ENCODE measurements at regions not wholly inside any gene's neighbourhood (a gene's known extent, or its start where the extent isn't known, plus 50 kb on each side); places are given as distances from the start of the nearest gene placed in this dataset.

DNA sequence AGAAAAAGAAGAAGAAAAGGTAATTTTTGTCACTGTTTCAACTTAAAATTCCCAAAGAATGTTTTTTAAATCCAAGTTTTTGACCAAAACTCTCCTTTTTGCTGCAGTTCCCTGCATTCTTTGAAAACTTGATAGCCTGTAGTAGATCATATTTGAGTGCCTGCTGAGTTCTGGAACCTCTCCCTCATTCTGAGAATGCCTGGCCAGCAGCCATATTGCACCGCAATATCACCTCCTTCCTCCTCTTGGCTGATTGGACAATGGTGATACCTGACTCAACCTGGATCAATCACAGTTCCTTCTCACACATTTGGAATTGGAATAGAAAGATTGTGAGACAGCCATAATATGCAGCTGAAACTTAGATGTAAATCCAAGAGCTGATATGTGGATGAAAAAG is 97.6 kb upstream of the GAP43 start:
- DNase-seq (ENCODE audit: low spot score): no peak

DNA sequence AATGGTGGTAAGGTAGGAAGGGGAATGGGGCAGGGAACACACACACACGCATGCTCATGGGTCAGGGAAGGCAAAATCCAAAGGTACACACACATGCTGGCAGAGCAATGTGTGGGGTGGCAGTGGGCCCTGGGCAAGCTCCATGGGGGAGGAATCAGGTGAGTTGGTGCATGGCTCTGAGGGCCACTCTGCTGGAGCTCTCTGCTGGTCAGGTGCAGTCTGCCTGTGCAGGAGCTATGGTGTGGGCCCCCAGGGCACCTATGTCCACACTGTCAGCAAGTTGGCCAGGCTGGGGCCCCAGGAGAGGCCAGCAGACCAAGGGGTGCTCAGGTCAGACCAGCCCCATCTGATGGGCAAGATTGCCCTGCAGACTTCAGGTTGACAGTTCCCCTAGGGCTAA is 90.1 kb upstream of the GAP43 start:
- no peak for DNase-seq (ENCODE audit: low spot score)

DNA sequence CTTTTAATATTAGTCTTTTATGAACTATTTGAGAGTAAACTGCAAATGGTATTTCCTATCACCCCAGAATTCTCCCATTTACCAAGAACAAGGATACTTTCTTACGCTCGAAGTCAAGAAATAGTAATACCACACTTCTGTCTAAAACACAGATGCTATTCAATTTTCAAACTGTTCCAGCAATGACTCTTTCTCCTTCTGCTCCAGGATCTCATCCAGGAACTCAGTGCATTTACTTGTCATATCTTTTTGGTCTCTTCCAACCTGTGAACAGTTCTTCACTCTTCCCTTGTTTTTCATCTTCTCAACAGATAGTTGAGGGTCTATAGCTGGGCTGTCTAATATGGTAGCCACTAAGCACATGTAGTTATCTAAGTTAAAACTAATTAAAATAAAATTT is 87.1 kb upstream of the GAP43 start:
- DNase-seq (ENCODE audit: low spot score): no peak

DNA sequence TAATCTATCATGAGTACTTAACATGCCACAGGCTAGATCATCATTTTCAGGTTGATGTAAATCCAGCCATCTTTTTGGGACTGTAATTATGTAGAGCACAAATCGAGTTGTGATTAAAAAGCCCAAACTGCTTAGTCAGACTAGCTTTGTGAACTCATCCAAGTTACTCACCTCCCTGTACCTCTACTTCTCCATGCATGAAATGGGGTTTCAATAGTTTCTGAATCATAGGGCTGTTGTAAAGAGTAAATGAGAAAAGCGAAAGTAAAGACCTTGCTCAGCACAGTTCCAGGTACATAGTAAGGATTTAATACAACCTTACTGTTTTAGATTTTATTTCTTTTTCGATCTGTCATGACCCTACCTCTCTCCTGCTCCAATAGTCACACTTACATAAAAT is 85.6 kb upstream of the GAP43 start:
- DNase-seq (ENCODE audit: low spot score): no peak

DNA sequence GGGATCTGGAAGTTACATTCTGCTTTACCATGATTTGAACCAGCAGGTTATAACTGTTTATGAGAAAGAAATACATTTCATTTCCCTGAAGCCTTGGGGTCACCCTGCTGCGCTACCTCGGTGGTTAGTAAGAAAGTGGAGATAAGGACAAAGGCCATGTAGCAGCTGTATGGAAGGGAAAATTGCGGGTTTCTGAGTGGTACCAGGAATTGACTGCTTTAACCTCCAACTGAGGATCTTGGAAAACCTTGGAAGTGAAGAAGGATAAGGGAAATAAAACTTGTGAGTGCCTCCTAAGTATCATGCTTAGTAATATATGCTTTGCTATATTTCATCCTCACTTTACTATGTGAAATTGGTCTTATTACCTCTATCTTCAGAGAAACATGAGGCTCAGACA is 76.1 kb upstream of the GAP43 start:
- DNase-seq (ENCODE audit: low spot score): no peak

DNA sequence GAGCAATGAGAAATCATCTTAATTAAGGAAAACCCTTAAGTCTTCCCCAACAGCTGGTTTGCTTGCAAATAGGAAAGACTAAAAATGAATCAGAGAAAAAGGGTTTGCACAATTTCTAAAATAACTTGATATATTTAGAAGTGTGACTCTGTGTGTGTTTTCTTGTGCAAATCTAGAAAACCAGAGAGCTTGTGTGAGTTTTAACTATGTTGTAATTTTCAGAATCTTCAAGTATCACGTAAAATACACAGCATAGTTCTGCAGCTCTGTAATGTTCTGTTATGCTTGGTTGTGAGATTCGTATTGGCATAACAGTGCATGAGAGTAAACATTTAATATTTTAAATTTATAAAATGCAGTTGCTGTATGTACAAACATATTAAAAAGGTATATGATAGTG is 74.7 kb upstream of the GAP43 start:
- DNase-seq (ENCODE audit: low spot score): no peak

DNA sequence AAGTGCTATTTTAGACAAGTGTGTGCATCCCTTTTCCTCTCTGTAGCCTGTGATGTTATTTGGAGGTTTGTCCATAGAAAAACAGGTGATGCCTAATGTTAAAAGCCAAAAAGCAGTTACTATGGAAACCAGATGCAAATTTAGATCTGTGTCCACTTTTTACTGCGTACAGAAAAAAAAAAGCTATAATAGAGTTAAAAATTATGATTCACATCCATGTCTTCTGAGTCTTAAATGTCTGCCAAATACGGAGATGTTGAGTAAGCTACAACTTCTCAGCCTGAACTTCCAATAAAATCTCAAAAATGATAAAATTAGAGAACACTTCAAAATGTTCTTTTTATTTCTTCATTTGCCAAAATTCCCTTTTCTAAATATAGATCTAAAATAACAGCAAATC is 74.2 kb upstream of the GAP43 start:
- DNase-seq (ENCODE audit: low spot score): no peak

DNA sequence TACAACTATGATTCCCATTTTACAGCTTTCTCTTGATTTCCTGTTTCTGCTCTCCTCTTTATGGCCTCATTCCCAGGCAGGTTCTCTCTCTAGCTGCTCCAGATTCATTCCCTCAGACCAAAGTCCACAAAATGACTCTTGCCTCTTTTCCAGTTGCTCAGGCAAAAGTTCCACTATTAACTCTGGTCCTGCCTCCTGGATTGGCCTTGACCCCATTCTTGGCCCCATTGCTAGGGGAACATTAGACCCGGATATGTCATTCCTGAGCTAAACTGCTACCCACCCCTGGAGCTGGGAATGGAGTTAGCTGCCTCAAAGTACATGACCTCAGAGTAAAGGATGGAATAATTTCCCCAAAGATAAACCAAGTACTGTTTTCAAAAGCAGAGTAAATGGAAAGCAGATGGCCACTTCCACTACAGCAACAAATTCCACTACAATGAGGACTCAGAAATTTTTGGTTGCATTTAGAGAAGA is 73.0 kb upstream of the GAP43 start:
- DNase-seq (ENCODE audit: low spot score): no peak

DNA sequence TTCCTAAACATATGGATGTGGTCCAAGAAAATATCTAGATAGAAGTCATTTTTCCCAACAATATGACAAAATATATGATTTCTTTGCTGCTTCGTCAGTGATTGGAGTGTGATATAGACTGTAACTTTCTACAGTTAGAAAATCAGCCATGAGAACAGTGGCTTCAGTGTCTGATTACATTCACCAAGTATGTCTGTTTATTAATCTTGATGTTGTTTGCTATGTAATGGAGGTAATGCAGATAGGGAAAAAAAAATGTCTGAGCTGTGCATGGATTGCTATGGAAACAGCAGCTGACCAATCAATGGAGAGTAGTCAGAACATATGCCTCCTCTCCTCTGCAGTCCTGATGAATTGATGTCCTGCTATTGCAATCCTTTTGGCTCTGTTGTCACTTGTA is 72.3 kb upstream of the GAP43 start:
- DNase-seq (ENCODE audit: low spot score): no peak

DNA sequence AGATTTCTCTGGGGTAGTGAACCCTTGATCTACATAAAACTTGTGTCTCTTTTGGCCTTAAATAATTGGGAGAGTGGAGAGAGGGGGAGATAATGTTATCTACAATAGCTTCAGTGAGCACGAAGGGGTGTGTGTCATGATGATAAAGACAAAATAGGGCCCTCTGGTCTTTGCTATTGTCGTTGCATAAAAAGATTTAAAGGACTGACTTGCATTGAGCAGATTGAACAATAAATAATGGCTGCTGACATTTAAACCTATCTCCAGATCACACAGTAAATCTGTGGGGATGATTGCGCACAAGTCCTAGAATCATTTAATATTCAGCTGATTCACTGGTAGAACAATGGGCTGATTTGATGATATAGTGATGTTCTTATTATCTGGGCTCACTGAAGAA is 71.3 kb upstream of the GAP43 start:
- no peak for DNase-seq (ENCODE audit: low spot score)

DNA sequence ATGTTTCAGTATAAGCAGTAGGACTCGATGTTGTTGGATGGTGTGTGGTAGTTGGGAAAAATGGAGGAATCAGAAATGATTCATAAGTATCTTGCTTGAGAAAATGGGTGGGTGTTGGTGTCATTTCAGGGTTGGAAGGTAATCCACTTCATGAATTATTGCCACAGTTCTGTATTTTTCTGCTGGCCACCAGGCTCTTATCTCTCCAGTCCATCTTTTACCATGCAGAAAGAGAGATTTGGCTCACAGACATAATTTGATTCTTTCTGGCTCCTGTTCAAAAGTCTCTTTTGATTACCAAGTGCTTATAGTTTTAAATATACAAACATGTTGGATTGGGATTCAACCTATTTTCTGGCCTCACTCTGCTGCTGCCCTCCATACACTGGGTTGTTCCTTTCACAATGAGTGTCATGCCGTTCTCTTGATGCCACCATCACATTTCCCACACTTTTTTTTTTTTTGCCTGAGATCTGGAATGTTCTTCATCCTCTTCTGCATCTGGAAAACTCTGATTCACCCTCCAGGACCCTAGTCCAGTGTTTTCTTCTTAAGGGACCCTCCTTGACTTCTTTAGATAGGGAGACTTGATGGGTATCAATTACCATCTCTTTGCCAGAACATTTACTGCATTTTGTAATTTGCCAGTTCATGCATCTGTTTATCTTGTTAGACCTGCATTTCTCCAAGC is 69.4 kb upstream of the GAP43 start:
- no peak for DNase-seq (ENCODE audit: low spot score)

DNA sequence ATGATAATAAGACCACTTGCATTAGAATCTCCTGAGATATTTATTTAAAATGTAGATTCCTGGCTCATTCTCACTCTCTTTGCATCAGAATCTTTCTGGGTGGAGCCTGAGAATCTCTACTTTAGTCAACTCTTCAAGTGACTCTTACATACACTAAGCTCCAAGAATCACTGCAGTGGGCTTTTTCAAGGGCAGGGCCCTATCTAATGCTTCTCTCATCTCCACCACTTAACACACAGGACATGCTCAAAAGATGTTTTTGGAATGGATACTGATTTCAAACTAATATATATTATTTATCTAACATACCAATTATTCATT is 68.9 kb upstream of the GAP43 start:
- no peak for DNase-seq (ENCODE audit: low spot score)

DNA sequence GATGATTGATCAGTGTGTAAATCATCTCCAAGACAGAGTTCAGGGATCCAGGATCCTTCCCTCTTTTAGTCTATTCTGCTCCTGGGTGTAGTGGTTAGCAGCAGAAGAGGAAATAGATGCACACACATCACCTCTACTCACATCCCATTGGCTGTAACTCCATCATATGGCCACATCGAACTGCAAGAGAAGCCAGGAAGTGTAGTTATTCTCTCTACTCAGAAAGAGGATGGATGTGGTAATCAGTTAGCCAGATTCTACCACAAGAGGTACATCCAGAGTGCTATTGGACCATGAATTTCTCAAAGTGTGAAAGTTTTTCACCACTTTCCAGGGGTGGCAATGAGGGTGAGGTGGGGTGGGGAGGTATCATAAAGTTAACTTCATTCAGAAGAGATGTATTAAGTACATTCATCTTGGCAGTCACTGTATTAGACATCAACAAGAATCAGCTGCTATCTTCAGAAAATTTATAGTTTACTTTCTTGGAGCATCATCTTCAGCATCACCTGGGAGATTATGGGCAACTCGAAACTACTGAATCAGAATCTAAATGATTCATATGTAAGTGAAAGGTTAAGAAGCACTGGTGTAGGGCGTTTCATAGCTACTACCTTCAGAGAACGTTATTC is 60.6 kb upstream of the GAP43 start:
- DNase-seq (ENCODE audit: low spot score): no peak

DNA sequence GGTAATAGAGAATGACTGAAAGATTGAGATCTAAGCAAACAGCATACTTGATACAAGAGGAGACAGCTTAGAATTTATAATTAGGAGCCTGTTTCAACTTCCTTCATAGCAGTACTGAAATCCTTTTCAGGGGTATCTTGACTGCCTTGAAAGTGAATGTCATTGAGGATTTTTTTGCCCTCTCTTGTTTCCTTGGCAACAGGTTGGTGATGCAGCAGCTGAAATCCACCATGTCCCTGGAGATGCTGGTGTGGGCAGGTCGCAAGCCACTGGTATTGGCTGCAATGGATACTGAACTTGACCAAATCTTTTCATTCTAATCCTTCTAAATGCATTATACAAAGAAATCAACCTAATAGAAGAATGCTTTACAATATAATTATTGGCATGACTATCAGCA is 59.3 kb upstream of the GAP43 start:
- no peak for DNase-seq (ENCODE audit: low spot score)

DNA sequence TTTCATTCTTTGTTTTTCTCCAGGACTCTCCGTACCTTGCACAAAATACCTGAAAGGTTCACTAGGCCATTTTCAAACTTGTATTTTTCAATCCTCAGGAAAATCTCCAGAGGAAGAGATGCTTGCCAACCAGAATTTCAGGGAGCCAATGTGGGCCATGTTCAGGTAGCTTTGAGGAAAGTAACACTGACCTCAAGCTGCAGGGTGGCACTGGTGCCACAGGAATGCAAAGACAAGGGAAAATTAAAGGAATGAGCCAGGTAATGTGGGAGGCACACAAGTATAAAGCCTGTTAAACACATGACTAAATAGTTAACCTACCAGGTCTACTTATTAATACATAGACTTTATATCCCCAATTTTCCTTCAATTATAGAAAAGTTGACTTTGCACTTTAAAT is 51.9 kb upstream of the GAP43 start:
- no peak for DNase-seq (ENCODE audit: low spot score)

Measured in CD4-positive, alpha-beta T cell treated with Interleukin-15 for 4 hours (primary cell).